IPS-20b (cell line): ENCODE measurements at regions not wholly inside any gene's neighbourhood (a gene's known extent, or its start where the extent isn't known, plus 50 kb on each side); places are given as distances from the start of the nearest gene placed in this dataset.

Source experiments
- H3K27ac ChIP-seq: one replicate; pipeline ENCODE4 v1.5.1; 2013; ENCODE audit warnings: low read length
- H3K27me3 ChIP-seq: 2 replicates; pipeline ENCODE4 v1.6.1; 2013; ENCODE audit warnings: mild to moderate bottlenecking, low read length, inconsistent platforms; ENCODE audit not compliant: insufficient read depth
- H3K36me3 ChIP-seq: 2 replicates; pipeline ENCODE4 v1.6.1; 2013; ENCODE audit warnings: low read depth, mild to moderate bottlenecking, inconsistent platforms, low read length, moderate library complexity; ENCODE audit not compliant: insufficient read depth
- H3K4me1 ChIP-seq: 2 replicates; pipeline ENCODE4 v1.6.1; 2013; ENCODE audit warnings: mild to moderate bottlenecking, control low read depth, inconsistent platforms, low read length, moderate library complexity; ENCODE audit not compliant: insufficient read depth
- H3K4me3 ChIP-seq: 2 replicates; pipeline ENCODE4 v1.5.1; 2013; ENCODE audit warnings: mild to moderate bottlenecking, low read length, inconsistent platforms
- H3K9ac ChIP-seq: 2 replicates; pipeline ENCODE4 v1.6.1; 2013; ENCODE audit warnings: low read depth, mild to moderate bottlenecking, inconsistent platforms, low read length, moderate library complexity
- H3K9me3 ChIP-seq: 2 replicates; pipeline ENCODE4 v1.6.1; 2013; ENCODE audit warnings: mild to moderate bottlenecking, low read depth, low read length, inconsistent platforms; ENCODE audit not compliant: insufficient read depth

DNA sequence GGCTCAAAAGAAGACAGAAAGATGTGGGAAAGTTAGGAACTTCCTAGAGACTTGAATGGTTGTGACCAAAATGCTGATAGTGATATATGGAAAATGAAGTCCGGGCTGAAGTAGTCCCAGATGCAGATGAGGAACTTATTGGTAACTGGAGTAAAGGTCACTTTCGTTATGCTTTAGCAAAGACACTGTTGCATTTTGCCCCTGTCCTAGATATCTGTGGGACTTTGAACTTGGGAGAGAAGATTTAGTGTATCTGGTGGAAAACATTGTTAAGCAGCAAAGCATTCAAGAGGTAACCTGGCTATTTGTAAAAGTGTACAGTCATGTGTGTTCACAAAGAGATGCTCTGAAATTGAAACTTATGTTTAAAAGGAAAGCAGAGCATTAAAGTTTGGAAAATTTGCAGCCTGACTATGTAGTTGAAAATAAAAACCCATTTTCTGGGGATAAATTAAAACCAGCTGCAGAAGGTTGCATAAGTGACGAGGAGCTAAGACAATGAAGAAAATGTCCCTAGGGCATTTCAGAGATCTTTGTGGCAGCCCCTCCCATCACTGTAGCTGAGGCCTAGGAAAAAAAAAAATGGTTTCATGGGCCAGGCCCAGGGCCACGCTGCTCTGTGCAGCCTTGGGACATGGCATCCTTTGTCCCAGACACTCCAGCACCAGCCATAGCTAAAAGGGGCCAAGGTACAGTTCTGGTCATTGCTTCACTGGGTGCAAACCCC is 1692.2 kb downstream of the HACE1 start:
- Histone ChIP-seq H3K27ac (no peak overlapping the region), H3K4me3 (no peak overlapping the region), H3K9ac (no peak overlapping the region), H3K36me3 (no peaks in the 10 kb centered on the region), H3K27me3 (no peaks in the 10 kb centered on the region), H3K9me3 (no peaks in the 10 kb centered on the region), H3K4me1 (no peaks in the 10 kb centered on the region)

DNA sequence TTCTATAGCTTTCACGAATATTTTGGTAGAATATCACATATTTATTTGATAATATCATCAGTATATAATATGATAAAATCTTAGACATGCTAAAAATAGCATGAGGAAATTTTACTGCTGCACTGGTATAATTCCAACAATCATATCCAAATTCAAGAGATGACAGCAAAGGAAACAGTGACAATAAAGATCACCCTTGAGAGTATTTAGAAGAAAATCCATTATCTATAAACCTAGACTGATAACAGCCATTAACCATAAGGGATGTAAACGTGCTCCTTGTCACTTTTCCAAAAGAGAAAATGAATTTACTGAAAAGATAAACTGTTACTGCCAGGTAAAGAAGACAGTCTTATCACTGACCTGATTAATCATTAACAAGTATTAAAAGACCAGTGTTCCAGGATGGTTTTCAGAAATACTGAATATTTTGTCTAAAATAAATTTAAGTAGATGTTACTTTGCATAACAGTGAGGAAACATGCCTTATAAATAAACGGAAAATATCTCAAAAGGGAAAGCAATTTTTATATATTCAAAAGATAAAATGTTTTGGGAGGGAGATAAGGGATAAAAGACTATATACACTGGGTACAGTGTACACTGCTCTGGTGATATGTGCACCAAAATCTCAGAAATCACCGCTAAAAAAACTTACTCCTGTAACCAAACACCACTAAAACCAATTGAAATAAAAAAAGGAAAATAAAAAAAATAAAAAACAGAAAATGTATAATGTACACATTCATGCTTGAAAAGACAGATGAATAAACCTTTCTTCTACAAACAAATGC is 1704.7 kb downstream of the HACE1 start:
- no peak overlapping the region for H3K9ac ChIP-seq
- no peaks in the 10 kb centered on the region for H3K36me3 ChIP-seq
- no peak overlapping the region for H3K27ac ChIP-seq
- H3K9me3 ChIP-seq, result no peaks in the 10 kb centered on the region
- no peak overlapping the region for H3K4me3 ChIP-seq
- no peaks in the 10 kb centered on the region for H3K27me3 ChIP-seq
- no peaks in the 10 kb centered on the region for H3K4me1 ChIP-seq

DNA sequence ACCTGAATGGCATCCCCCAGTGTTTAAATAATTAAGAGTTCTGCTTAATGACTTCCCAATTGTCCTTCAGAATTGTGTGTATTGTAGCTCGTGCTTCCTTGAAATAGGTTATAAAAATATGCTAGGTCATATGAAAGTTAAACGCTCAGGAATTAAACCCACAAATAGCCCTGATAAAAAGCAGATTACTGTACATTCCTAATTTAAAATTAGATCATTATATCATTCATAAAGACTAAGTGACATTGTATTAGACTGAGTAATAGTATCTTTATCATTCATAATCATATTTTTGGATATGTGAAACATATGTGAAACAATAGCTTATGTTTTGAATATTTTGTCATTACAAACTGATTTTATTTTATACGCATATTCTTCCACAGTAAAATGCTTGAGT is 1706.7 kb downstream of the HACE1 start:
- no peak overlapping the region for H3K4me3 ChIP-seq
- no peak overlapping the region for H3K27ac ChIP-seq
- H3K9ac ChIP-seq, result no peak overlapping the region
- H3K9me3 ChIP-seq, result no peaks in the 10 kb centered on the region
- no peaks in the 10 kb centered on the region for H3K36me3 ChIP-seq
- no peaks in the 10 kb centered on the region for H3K27me3 ChIP-seq
- no peaks in the 10 kb centered on the region for H3K4me1 ChIP-seq

DNA sequence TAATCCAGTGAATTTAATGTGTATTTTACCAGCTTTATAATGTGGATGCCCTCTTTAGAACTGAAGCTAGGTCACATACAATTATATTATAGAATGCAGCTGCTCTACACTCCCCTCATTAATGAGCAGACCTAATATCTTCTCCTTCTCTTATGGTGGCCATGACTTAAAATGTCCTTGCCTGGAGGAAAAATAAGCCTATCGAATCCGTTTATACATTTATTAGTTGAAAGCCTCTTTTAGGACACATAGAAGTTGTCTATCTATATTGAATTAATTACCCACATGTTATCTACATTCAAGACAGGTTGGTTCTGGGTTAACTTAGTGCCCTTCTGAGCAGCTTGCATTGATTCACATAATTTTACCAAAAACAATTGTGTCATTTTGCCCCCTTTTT is 1716.8 kb downstream of the HACE1 start:
- no peak overlapping the region for H3K9ac ChIP-seq
- no peaks in the 10 kb centered on the region for H3K9me3 ChIP-seq
- no peaks in the 10 kb centered on the region for H3K36me3 ChIP-seq
- H3K4me1 ChIP-seq, result no peaks in the 10 kb centered on the region
- no peak overlapping the region for H3K27ac ChIP-seq
- H3K4me3 ChIP-seq, result no peak overlapping the region
- H3K27me3 ChIP-seq, result no peaks in the 10 kb centered on the region

DNA sequence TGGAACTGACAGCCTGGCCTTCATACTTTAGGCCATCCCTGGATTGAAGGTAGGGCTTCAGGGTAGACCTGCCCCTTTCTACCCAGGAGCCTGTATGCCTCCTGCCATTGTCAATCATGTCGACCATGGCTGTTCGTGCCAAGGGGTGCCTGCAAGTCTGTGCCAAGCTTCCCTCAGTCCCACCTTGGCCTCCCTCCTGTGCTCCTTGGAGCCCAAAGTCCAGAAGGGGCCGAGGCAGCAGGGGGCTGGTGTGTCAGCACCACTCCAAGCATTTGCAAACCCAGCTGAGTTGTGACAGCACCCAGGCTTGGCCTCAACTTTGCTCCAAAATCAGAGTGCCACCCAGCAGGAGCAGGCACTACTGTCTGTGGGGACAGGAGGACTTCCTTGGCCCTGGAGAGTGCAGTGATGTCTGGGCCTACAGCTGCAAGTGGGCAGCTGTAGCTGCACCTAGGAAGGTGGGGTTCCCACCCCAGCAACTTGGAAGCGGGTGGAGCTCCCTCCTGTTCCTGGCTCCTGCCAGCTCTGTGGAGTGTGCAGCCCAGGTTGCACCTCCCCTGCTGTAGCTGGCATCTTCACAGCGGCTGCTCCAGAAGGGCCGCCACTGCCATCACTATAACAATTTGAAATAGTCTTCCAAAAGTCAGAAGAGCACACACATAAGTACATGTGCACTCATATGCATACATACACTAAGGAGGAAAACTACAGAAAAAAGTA is 1719.3 kb downstream of the HACE1 start:
- no peak overlapping the region for H3K4me3 ChIP-seq
- H3K27me3 ChIP-seq, result no peaks in the 10 kb centered on the region
- H3K9ac ChIP-seq, result no peak overlapping the region
- H3K27ac ChIP-seq, result no peak overlapping the region
- no peaks in the 10 kb centered on the region for H3K4me1 ChIP-seq
- H3K36me3 ChIP-seq, result no peaks in the 10 kb centered on the region
- no peaks in the 10 kb centered on the region for H3K9me3 ChIP-seq

DNA sequence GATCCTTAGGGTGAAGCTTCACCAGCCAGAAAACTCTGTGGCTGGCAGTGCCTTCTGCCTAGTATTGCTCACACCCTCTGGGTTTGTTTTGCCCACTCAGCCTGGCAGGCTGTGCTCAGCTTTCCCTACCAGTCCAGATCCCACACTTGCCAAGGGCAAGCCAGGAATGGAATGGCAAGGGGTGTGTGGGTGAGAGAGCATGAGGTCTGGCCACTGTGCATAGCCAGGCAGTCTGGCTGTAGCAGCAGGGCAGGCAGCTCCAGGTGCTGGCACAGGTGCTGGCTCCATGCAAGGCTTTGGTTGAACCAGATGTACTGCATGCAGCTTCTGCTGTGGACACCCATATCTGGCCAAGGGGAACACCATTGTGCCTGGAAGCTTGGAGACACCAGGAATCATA is 1720.3 kb downstream of the HACE1 start:
- Histone ChIP-seq H3K4me1 (no peaks in the 10 kb centered on the region), H3K9ac (no peak overlapping the region), H3K4me3 (no peak overlapping the region), H3K27me3 (no peaks in the 10 kb centered on the region), H3K9me3 (no peaks in the 10 kb centered on the region), H3K27ac (no peak overlapping the region), H3K36me3 (no peaks in the 10 kb centered on the region)

DNA sequence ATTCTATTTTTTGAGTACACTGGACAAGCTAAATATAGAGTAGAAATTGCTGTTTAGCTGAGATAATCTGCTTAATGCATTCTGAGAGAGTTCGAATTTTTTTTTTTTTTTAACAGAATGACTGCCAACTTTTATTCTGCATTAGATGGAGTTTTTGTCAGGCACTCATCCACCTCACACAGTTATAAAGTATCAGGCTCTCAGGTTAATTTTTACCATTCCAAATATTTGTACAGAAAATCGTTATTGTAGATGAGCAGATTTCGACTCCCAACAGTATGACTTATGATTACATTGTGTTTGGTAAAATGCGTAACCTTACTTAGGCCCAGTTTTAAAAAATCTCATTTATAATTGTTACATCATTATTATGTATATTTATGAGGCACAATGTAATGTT is 1731.0 kb downstream of the GRIK2 start:
- H3K4me3 ChIP-seq, result no peak overlapping the region
- H3K4me1 ChIP-seq, result no peaks in the 10 kb centered on the region
- H3K9me3 ChIP-seq, result no peaks in the 10 kb centered on the region
- H3K27me3 ChIP-seq, result no peaks in the 10 kb centered on the region
- H3K9ac ChIP-seq, result no peak overlapping the region
- no peaks in the 10 kb centered on the region for H3K36me3 ChIP-seq
- H3K27ac ChIP-seq, result no peak overlapping the region

DNA sequence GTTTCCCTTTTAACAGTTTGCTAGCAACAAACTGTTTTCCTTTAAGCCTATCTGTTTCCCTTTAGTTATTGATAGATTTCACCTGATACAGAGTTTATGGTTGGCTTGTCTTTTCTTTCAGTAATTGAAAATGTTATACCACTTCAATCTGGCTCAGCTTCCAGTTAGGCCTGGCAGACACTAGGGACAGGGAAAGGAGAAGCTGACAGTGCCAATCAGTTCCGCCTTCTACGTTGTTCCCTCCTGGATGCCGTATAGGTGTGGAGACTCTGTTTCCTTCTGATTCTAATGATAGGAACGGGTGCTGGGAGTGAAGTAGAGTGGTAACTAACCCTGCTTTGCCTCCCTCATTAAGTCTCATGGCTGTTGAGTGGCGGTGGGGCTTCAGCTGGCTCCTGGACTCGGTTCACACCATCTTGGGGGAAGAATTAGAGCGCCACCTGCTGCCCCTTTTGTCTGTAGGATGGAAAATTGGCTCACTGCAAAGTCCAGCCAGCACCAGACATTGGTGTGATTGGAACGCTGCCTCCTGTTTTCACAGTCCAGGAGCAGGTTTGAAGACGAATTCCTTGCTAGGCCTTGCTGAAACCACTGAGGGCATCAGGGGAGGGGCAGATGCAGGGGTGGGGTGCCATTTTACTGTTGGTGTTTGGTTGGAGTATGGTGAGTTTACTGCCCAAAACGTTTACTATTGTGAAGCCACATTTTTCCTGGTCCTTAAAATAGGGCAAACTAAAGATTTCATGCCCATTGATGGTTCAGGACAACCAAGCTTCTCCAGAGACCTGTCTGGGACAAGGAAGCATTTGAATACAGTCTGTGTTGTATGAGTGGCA is 1729.5 kb downstream of the GRIK2 start:
- Histone ChIP-seq H3K27me3 (no peaks in the 10 kb centered on the region), H3K4me3 (no peak overlapping the region), H3K9me3 (no peaks in the 10 kb centered on the region), H3K27ac (no peak overlapping the region), H3K4me1 (no peaks in the 10 kb centered on the region), H3K36me3 (no peaks in the 10 kb centered on the region), H3K9ac (no peak overlapping the region)

DNA sequence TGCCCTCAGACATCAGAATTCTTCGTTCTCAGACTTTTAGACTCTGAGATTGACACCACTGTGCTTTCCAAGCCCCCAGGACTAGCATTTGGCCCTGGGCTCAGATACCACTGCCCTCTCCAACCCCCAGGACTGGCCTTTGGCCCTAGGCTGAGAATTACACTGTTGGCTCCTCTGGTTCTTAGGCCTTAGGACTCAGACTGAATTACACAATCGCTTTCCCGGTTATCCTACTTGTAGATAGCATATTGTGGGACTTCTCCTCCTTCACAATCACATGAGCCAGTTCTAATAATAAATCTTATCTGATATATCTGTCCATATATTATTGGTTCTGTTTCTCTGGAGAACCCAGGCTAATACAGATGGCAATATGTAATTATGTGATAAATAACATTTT is 1725.5 kb downstream of the GRIK2 start:
- H3K9me3 ChIP-seq, result no peaks in the 10 kb centered on the region
- no peaks in the 10 kb centered on the region for H3K36me3 ChIP-seq
- no peak overlapping the region for H3K4me3 ChIP-seq
- H3K4me1 ChIP-seq, result no peaks in the 10 kb centered on the region
- H3K27me3 ChIP-seq, result no peaks in the 10 kb centered on the region
- no peak overlapping the region for H3K9ac ChIP-seq
- H3K27ac ChIP-seq, result no peak overlapping the region

DNA sequence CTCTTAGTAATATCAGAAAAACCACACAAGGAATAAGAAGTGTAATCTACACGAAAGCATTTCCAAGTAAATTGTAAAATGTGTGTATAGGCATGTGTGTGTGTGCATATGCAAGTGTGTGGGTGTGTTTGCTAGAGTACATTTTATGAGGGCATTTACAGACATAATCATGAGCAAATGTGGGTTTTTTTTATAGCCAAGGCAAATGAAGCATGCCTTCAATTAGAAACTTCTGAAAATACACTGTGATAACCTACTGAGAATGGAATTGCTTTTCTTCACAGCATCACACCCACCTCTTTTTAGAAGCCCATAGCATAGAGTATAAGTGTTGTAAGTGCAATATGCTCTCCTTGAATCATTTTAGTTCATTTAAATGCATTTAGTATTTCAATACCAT is 1721.1 kb downstream of the GRIK2 start:
- Histone ChIP-seq H3K4me3 (no peak overlapping the region), H3K9ac (no peak overlapping the region), H3K4me1 (no peaks in the 10 kb centered on the region), H3K27ac (no peak overlapping the region), H3K9me3 (no peaks in the 10 kb centered on the region), H3K27me3 (no peaks in the 10 kb centered on the region), H3K36me3 (no peaks in the 10 kb centered on the region)

DNA sequence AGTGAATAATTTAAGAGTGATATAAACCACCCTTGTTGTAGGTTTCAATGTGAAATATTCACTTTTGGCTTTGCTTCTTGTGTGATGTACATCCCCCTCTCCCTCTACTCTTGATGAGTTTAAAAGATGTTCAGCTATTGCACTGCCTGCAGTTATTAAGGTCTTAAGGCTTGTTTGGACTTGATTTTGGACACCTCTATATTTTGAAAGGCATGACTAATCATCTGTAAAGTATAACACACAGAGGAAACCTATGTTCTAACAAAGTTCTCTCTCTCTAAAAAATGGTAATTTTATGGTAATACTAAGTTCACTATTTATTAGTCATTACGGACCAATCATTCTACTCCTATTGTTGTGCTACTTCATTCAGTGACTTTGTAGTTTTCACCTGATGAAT is 1719.9 kb downstream of the GRIK2 start:
- Histone ChIP-seq H3K36me3 (no peaks in the 10 kb centered on the region), H3K9ac (no peak overlapping the region), H3K27me3 (no peaks in the 10 kb centered on the region), H3K4me1 (no peaks in the 10 kb centered on the region), H3K27ac (no peak overlapping the region), H3K4me3 (no peak overlapping the region), H3K9me3 (no peaks in the 10 kb centered on the region)
